HCT116 (cell line): ENCODE measurements at regions not wholly inside any gene's neighbourhood (a gene's known extent, or its start where the extent isn't known, plus 50 kb on each side); places are given as distances from the start of the nearest gene placed in this dataset.

Experiments used
- ATAC-seq: fragments of 200-7000 bp; cut with Tn5 transposase; 2 replicates; pipeline ENCODE4 v1.9.1; 2020; ENCODE audit warnings: mild to moderate bottlenecking, moderate library complexity
- BruUV-seq: library from RNA; stranded (reverse); fragments of 400-500 nt; replicated peaks from 2 replicates; lab custom pipeline; 2021; lab: Mats Ljungman, UMichigan
- CTCF ChIA-PET: fragments of 300-600 bp; sonication (Branson Sonifier 250); formaldehyde crosslinking; loops from one replicate; lab custom pipeline; 2021; ENCODE audit warnings: antibody characterized with exemption; lab: Charles Lee
- POLR2A ChIA-PET: fragments of 300-600, 350-600 bp; sonication (Branson Sonifier 250); formaldehyde crosslinking; loops from one replicate; lab custom pipeline; 2021; ENCODE audit warnings: antibody characterized with exemption; lab: Charles Lee
- RAD21 ChIA-PET, 2 experiments: fragments of 300-600 bp; sonication (Branson Sonifier 250); formaldehyde crosslinking; loops; one replicate each; lab custom pipeline; 2023; ENCODE audit warnings: low total read pairs in 2 of 2; ENCODE audit not compliant: uncharacterized antibody in 2 of 2, unreplicated experiment in 2 of 2, low non-redundant PET in 1 of 2; lab: Charles Lee
- DNase-seq: peaks from one replicate; pipeline ENCODE4 v3.0.0-alpha.2; 2010; ENCODE audit warnings: low read depth, low spot score
- H2AFZ ChIP-seq: fragments of 200-600 bp; shearing (Covaris generic), sonication (generic); 2 replicates; pipeline ENCODE4 v1.6.1; 2017; ENCODE audit warnings: low read depth, mixed run types, mixed read lengths, antibody characterized with exemption, low read length; ENCODE audit not compliant: poor library complexity, severe bottlenecking
- H3K27ac ChIP-seq: 2 replicates; pipeline ENCODE4 v1.5.1; 2012; ENCODE audit warnings: low read depth, low read length
- H3K27me3 ChIP-seq: fragments of 200-600 bp; sonication (generic); 2 replicates; pipeline ENCODE4 v1.6.1; 2016; ENCODE audit warnings: mixed run types, low read length, mixed read lengths; ENCODE audit not compliant: insufficient read depth
- H3K36me3 ChIP-seq, 2 experiments: fragments of 200-500 bp in 1 of 2; fragments of 200-600 bp in 1 of 2; sonication (Bioruptor generic) in 1 of 2; sonication (generic) in 1 of 2; 2 replicates each; pipeline versions ENCODE4 v1.5.1 to v1.6.1; 2014 to 2016; ENCODE audit warnings: low read length in 2 of 2, inconsistent platforms in 1 of 2, mixed read lengths in 1 of 2, mixed run types in 1 of 2; ENCODE audit not compliant: insufficient read depth in 2 of 2, control insufficient read depth in 1 of 2
- H3K4me1 ChIP-seq, 2 experiments: fragments of 200-600 bp in 1 of 2; sonication (generic) in 1 of 2; 2 replicates each; pipeline versions ENCODE4 v1.5.1 to v1.6.1; 2012 to 2017; ENCODE audit warnings: low read length in 2 of 2, inconsistent platforms in 1 of 2, mild to moderate bottlenecking in 1 of 2, mixed read lengths in 1 of 2, mixed run types in 1 of 2, moderate library complexity in 1 of 2; ENCODE audit not compliant: insufficient read depth in 2 of 2, control insufficient read depth in 1 of 2
- H3K4me2 ChIP-seq: fragments of 200-600 bp; sonication (generic); 2 replicates; pipeline ENCODE4 v1.6.1; 2017; ENCODE audit warnings: mixed run types, low read length, mixed read lengths
- H3K4me3 ChIP-seq, 2 experiments: fragments of 200-600 bp in 1 of 2; sonication (generic) in 1 of 2; replicated peaks in 1 of 2; 2 replicates each; pipeline ENCODE4 v1.5.1; 2011 to 2016; ENCODE audit warnings: low read length in 2 of 2, control low read depth in 1 of 2, low read depth in 1 of 2, mild to moderate bottlenecking in 1 of 2, mixed read lengths in 1 of 2, mixed run types in 1 of 2
- H3K79me2 ChIP-seq: fragments of 200-600 bp; sonication (generic); 2 replicates; pipeline ENCODE4 v1.6.1; 2017; ENCODE audit warnings: mild to moderate bottlenecking, mixed run types, low read length, moderate library complexity, mixed read lengths; ENCODE audit not compliant: insufficient read depth
- H3K9ac ChIP-seq: fragments of 200-600 bp; sonication (generic); 2 replicates; pipeline ENCODE4 v1.6.1; 2016; ENCODE audit warnings: low read length, mixed read lengths
- H3K9me2 ChIP-seq: fragments of 200-600 bp; sonication (generic), shearing (Covaris generic); 2 replicates; pipeline ENCODE4 v1.6.1; 2017; ENCODE audit warnings: mixed run types, mild to moderate bottlenecking, moderate library complexity; ENCODE audit not compliant: insufficient read depth
- H3K9me3 ChIP-seq, 2 experiments: fragments of 200-500 bp in 1 of 2; fragments of 200-600 bp in 1 of 2; sonication (Bioruptor generic) in 1 of 2; sonication (generic) in 1 of 2; 2 replicates each; pipeline ENCODE4 v1.6.1; 2014 to 2017; ENCODE audit warnings: low read length in 2 of 2, mixed read lengths in 2 of 2, inconsistent platforms in 1 of 2, low read depth in 1 of 2, mild to moderate bottlenecking in 1 of 2, mixed run types in 1 of 2, moderate library complexity in 1 of 2; ENCODE audit not compliant: control insufficient read depth in 1 of 2, insufficient read depth in 1 of 2
- H4K20me1 ChIP-seq: fragments of 200-600 bp; sonication (generic), shearing (Covaris generic); 2 replicates; pipeline ENCODE4 v1.6.1; 2017; ENCODE audit warnings: mixed run types, mild to moderate bottlenecking, moderate library complexity; ENCODE audit not compliant: insufficient read depth
- CBX3 ChIP-seq: IDR thresholded peaks from 2 replicates; pipeline ENCODE4 v1.6.1; 2012; ENCODE audit warnings: low read depth
- EGR1 ChIP-seq: IDR thresholded peaks from 2 replicates; pipeline ENCODE4 v1.6.1; 2012; ENCODE audit warnings: low read depth
- ELF1 ChIP-seq: IDR thresholded peaks from 2 replicates; pipeline ENCODE4 v1.6.1; 2012; ENCODE audit warnings: low read depth, borderline replicate concordance
- FOSL1 ChIP-seq: IDR thresholded peaks from 2 replicates; pipeline ENCODE4 v1.6.1; 2012; ENCODE audit warnings: low read depth
- JUND ChIP-seq: IDR thresholded peaks from 2 replicates; pipeline ENCODE4 v1.6.1; 2012
- POLR2A ChIP-seq: IDR thresholded peaks from 2 replicates; pipeline ENCODE4 v1.7.0; 2011; ENCODE audit warnings: borderline replicate concordance; ENCODE audit not compliant: insufficient read depth, insufficient read length; ENCODE audit errors: extremely low read depth
- POLR2AphosphoS5 ChIP-seq: IDR thresholded peaks from 2 replicates; pipeline ENCODE4 v1.6.1; 2011; ENCODE audit warnings: mild to moderate bottlenecking, low read depth, low read length, moderate library complexity
- RAD21 ChIP-seq: IDR thresholded peaks from 2 replicates; pipeline ENCODE4 v1.6.1; 2012; ENCODE audit warnings: low read depth, mild to moderate bottlenecking
- SP1 ChIP-seq: IDR thresholded peaks from 2 replicates; pipeline ENCODE4 v1.6.1; 2012; ENCODE audit warnings: low read depth
- SRF ChIP-seq: IDR thresholded peaks from 2 replicates; pipeline ENCODE4 v1.6.1; 2012; ENCODE audit warnings: low read depth
- YY1 ChIP-seq: IDR thresholded peaks from 2 replicates; pipeline ENCODE4 v1.6.1; 2011; ENCODE audit warnings: low read length, low read depth, moderate library complexity, mild to moderate bottlenecking; ENCODE audit not compliant: insufficient replicate concordance; ENCODE audit errors: extremely low read depth
- ZFX ChIP-seq: fragments of 450-650 bp; IDR thresholded peaks from 2 replicates; pipeline ENCODE4 v1.6.1; 2017
- intact Hi-C: fragments of 100-400 bp; cut with micrococcal nuclease; formaldehyde crosslinking; loops from 2 replicates; pipeline ENCODE4 v1.10.0; 2022
- TF ChIP-seq, protein P1 (sequence below): IDR thresholded peaks from 2 replicates; pipeline ENCODE4 v1.6.1; 2011; ENCODE audit warnings: mild to moderate bottlenecking, low read length, moderate library complexity; ENCODE audit not compliant: insufficient replicate concordance; ENCODE audit errors: extremely low read depth
- TF ChIP-seq, protein P2 (sequence below): IDR thresholded peaks from 2 replicates; pipeline ENCODE4 v1.6.1; 2012
- TF ChIP-seq, protein P3 (sequence below): IDR thresholded peaks from 2 replicates; pipeline ENCODE4 v1.6.1; 2012; ENCODE audit warnings: low read depth
- TF ChIP-seq, protein P4 (sequence below): IDR thresholded peaks from 2 replicates; pipeline ENCODE4 v1.6.1; 2012

DNA sequence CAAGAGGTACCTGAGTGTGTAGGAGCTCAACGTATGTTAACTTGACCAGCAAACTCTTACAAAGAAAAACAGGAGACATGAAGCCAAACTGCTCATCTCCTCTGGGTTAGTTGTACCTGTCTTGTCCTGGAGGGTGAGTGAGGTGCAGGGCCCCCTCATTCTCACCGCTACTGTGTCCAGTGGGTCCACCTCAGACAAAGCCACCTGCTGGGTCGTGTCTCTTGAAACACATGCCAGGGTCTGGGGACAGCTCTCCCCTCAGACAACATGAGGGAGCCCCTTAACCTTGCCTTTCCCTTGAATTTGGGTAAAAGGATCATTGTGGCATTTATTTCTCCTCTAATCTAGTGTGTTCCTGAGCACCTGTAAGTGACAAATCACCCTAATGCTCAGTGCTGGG, 185.6 kb downstream of the TLE3 start:
- Histone ChIP-seq H3K9me2 (no peaks in the 10 kb centered on the region), H3K36me3 (no peaks in the 10 kb centered on the region), H4K20me1 (no peaks in the 10 kb centered on the region), H3K9ac (no peak overlapping the region), H3K79me2 (no peaks in the 10 kb centered on the region), H3K4me1 (no peaks in the 10 kb centered on the region), H3K4me2 (no peak overlapping the region), H3K27me3 (no peaks in the 10 kb centered on the region), H3K27ac (no peak overlapping the region), H2AFZ (no peak overlapping the region), H3K4me3 (no peak overlapping the region), H3K9me3 (no peaks in the 10 kb centered on the region)
- DNase-seq: no peak
- intact Hi-C loops: no loop called here
- ChIA-PET CTCF (no interaction called here), RAD21 (no interaction called here), POLR2A (no interaction called here)
- ATAC-seq: no peak
- no peak for TF ChIP-seq YY1
- BruUV-seq: no TSS peak

DNA sequence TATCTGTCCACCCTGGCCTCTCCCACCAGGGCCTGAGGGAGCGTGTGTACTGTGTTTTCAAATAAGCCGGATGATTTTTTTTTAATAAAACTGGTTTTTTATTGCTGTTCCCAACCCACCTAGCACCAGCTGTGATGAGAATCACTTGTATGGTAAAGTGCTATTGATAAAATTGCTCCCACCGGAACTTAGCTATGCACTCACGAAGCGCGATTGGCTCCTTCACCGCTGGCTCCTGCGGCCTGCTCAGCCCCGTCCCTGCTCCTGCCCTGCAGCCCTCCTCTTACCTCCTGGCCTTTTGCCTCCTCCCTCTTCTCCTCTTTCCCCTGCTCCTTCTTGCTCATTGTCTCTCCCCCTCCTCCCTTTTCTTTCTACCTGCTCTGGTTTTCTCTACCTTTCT, 183.7 kb downstream of the TLE3 start:
- H3K36me3 ChIP-seq: no peaks in the 10 kb centered on the region
- TF ChIP-seq EGR1 (no peak), ZFX (no peak), POLR2AphosphoS5 (no peak), POLR2A (no peak), YY1 (no peak), FOSL1 (no peak), CBX3 (no peak), SRF (no peak), RAD21 (no peak), ELF1 (no peak), SP1 (no peak), JUND (no peak)
- TF ChIP-seq, protein P1, sequence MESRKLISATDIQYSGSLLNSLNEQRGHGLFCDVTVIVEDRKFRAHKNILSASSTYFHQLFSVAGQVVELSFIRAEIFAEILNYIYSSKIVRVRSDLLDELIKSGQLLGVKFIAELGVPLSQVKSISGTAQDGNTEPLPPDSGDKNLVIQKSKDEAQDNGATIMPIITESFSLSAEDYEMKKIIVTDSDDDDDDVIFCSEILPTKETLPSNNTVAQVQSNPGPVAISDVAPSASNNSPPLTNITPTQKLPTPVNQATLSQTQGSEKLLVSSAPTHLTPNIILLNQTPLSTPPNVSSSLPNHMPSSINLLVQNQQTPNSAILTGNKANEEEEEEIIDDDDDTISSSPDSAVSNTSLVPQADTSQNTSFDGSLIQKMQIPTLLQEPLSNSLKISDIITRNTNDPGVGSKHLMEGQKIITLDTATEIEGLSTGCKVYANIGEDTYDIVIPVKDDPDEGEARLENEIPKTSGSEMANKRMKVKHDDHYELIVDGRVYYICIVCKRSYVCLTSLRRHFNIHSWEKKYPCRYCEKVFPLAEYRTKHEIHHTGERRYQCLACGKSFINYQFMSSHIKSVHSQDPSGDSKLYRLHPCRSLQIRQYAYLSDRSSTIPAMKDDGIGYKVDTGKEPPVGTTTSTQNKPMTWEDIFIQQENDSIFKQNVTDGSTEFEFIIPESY: no peak
- TF ChIP-seq, protein P2, sequence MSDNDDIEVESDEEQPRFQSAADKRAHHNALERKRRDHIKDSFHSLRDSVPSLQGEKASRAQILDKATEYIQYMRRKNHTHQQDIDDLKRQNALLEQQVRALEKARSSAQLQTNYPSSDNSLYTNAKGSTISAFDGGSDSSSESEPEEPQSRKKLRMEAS: no peak
- TF ChIP-seq, protein P3, sequence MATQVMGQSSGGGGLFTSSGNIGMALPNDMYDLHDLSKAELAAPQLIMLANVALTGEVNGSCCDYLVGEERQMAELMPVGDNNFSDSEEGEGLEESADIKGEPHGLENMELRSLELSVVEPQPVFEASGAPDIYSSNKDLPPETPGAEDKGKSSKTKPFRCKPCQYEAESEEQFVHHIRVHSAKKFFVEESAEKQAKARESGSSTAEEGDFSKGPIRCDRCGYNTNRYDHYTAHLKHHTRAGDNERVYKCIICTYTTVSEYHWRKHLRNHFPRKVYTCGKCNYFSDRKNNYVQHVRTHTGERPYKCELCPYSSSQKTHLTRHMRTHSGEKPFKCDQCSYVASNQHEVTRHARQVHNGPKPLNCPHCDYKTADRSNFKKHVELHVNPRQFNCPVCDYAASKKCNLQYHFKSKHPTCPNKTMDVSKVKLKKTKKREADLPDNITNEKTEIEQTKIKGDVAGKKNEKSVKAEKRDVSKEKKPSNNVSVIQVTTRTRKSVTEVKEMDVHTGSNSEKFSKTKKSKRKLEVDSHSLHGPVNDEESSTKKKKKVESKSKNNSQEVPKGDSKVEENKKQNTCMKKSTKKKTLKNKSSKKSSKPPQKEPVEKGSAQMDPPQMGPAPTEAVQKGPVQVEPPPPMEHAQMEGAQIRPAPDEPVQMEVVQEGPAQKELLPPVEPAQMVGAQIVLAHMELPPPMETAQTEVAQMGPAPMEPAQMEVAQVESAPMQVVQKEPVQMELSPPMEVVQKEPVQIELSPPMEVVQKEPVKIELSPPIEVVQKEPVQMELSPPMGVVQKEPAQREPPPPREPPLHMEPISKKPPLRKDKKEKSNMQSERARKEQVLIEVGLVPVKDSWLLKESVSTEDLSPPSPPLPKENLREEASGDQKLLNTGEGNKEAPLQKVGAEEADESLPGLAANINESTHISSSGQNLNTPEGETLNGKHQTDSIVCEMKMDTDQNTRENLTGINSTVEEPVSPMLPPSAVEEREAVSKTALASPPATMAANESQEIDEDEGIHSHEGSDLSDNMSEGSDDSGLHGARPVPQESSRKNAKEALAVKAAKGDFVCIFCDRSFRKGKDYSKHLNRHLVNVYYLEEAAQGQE: no peak
- TF ChIP-seq, protein P4, sequence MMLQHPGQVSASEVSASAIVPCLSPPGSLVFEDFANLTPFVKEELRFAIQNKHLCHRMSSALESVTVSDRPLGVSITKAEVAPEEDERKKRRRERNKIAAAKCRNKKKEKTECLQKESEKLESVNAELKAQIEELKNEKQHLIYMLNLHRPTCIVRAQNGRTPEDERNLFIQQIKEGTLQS: no peak

More for the DNA sequence above, 183.7 kb downstream of the TLE3 start:
- DNase-seq (no peak), ATAC-seq (no peak)
- H2AFZ ChIP-seq: no peak overlapping the region
- no peaks in the 10 kb centered on the region for H3K9me2 ChIP-seq
- H3K9me3 ChIP-seq: no peaks in the 10 kb centered on the region
- POLR2A ChIA-PET: no interaction called here
- H3K27ac ChIP-seq: no peak overlapping the region
- no peak overlapping the region for H3K4me2 ChIP-seq
- no peak overlapping the region for H3K4me3 ChIP-seq
- H4K20me1 ChIP-seq: no peaks in the 10 kb centered on the region
- BruUV-seq: no TSS peak
- intact Hi-C loops: no loop called here
- CTCF ChIA-PET: no interaction called here
- H3K79me2 ChIP-seq: no peaks in the 10 kb centered on the region
- no peaks in the 10 kb centered on the region for H3K27me3 ChIP-seq
- H3K4me1 ChIP-seq: no peaks in the 10 kb centered on the region
- no peak overlapping the region for H3K9ac ChIP-seq
- RAD21 ChIA-PET: no interaction called here
